Natural killer cell (primary cell): ENCODE measurements at regions not wholly inside any gene's neighbourhood (a gene's known extent, or its start where the extent isn't known, plus 50 kb on each side); places are given as distances from the start of the nearest gene placed in this dataset.

Source experiments
- ATAC-seq, 3 donors: fragments of 150-1000 bp in 2 of 3; fragments of 200-7000 bp in 1 of 3; cut with Tn5 transposase; 1 replicate in 1 of 3; 2 replicates in 2 of 3; pipeline ENCODE4 v1.10.0; 2021; ENCODE audit warnings: mild to moderate bottlenecking in 2 of 3, moderate library complexity in 2 of 3
- DNase-seq, 2 donors: peaks; one replicate each; pipeline versions ENCODE4 v3.0.0 to v3.0.0-alpha.2; 2013 to 2021; ENCODE audit warnings: mixed read lengths in 1 of 2
- H3K27ac ChIP-seq: one replicate; pipeline ENCODE4 v1.5.1; 2013; ENCODE audit warnings: mild to moderate bottlenecking, low read length
- H3K27me3 ChIP-seq: one replicate; pipeline ENCODE4 v1.6.1; 2013; ENCODE audit warnings: low read length; ENCODE audit not compliant: control insufficient read depth, insufficient read depth
- H3K36me3 ChIP-seq: one replicate; pipeline ENCODE4 v1.6.1; 2013; ENCODE audit warnings: low read length; ENCODE audit not compliant: control insufficient read depth, insufficient read depth
- H3K4me1 ChIP-seq: one replicate; pipeline ENCODE4 v1.6.1; 2013; ENCODE audit warnings: low read length; ENCODE audit not compliant: control insufficient read depth, insufficient read depth
- H3K4me3 ChIP-seq: one replicate; pipeline ENCODE4 v1.5.1; 2013; ENCODE audit warnings: low read length
- H3K9me3 ChIP-seq: one replicate; pipeline ENCODE4 v1.6.1; 2013; ENCODE audit warnings: low read length; ENCODE audit not compliant: control insufficient read depth, insufficient read depth
- H3K27ac Mint-ChIP-seq, 2 donors: one replicate each; pipeline ENCODE4 v1.8.0; 2022; ENCODE audit warnings: mild to moderate bottlenecking in 2 of 2, mixed read lengths in 2 of 2, moderate library complexity in 1 of 2
- H3K27me3 Mint-ChIP-seq, 2 donors: one replicate each; pipeline ENCODE4 v1.8.0; 2022; ENCODE audit warnings: low read depth in 2 of 2, mixed read lengths in 2 of 2
- H3K36me3 Mint-ChIP-seq: one replicate; pipeline ENCODE4 v1.8.0; 2022; ENCODE audit warnings: mixed read lengths
- H3K4me1 Mint-ChIP-seq, 2 donors: one replicate each; pipeline ENCODE4 v1.8.0; 2022; ENCODE audit warnings: mixed read lengths in 2 of 2
- H3K4me3 Mint-ChIP-seq: one replicate; pipeline ENCODE4 v1.8.0; 2022; ENCODE audit warnings: mild to moderate bottlenecking, moderate library complexity, mixed read lengths
- H3K9me3 Mint-ChIP-seq, 2 donors: one replicate each; pipeline ENCODE4 v1.8.0; 2022; ENCODE audit warnings: mixed read lengths in 2 of 2
- WGBS: methylation state at CpG from one replicate; pipeline ENCODE4 v1.1.7; 2013; ENCODE audit warnings: missing lambda C conversion rate; ENCODE audit not compliant: insufficient coverage; 5-methylcytosine and 5-hydroxymethylcytosine counted together
- intact Hi-C: fragments of 100-400 bp; cut with micrococcal nuclease; formaldehyde crosslinking; loops from one replicate; pipeline ENCODE4 v1.14.2; 2022
- TF ChIP-seq, protein P1 (sequence below): fragments of 200-600 bp; IDR thresholded peaks from one replicate; pipeline ENCODE4 v1.8.0; 2022; ENCODE audit warnings: antibody characterized with exemption

DNA sequence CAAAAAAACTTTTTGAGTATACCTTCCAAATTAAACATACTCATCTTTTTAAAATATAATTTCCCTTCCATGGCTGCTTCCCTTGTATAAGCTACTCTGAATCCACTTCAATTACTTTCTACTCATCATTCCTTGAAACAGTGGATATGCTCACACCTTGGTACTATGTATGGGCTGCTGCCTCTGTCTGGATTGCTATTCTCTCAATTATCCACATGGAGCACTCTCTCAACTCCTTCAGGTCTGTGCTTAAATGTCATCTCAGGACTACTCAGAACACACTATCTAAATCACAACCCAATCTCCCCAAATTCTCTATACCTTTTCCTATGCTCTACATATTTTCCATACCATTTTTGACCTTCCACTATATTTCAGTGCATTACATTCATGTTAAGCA lies 898.9 kb upstream of the EPHA5 start:
- no peak overlapping the region for H3K4me3 ChIP-seq
- no peak for ATAC-seq
- no peaks in the 10 kb centered on the region for H3K27me3 ChIP-seq
- H3K9me3 ChIP-seq = no peaks in the 10 kb centered on the region
- no peak overlapping the region for H3K4me3 Mint-ChIP-seq
- TF ChIP-seq, protein P1, sequence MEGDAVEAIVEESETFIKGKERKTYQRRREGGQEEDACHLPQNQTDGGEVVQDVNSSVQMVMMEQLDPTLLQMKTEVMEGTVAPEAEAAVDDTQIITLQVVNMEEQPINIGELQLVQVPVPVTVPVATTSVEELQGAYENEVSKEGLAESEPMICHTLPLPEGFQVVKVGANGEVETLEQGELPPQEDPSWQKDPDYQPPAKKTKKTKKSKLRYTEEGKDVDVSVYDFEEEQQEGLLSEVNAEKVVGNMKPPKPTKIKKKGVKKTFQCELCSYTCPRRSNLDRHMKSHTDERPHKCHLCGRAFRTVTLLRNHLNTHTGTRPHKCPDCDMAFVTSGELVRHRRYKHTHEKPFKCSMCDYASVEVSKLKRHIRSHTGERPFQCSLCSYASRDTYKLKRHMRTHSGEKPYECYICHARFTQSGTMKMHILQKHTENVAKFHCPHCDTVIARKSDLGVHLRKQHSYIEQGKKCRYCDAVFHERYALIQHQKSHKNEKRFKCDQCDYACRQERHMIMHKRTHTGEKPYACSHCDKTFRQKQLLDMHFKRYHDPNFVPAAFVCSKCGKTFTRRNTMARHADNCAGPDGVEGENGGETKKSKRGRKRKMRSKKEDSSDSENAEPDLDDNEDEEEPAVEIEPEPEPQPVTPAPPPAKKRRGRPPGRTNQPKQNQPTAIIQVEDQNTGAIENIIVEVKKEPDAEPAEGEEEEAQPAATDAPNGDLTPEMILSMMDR = no peak
- H3K27ac ChIP-seq = no peak overlapping the region
- H3K36me3 Mint-ChIP-seq = no peaks in the 10 kb centered on the region
- no peak for DNase-seq
- H3K36me3 ChIP-seq = no peaks in the 10 kb centered on the region
- H3K27me3 Mint-ChIP-seq = no peaks in the 10 kb centered on the region
- intact Hi-C loops = no loop called here
- peaks cover 0 to 9% of the 10 kb centered on the region in 2 donors for H3K9me3 Mint-ChIP-seq
- H3K27ac Mint-ChIP-seq = no peak overlapping the region
- H3K4me1 Mint-ChIP-seq = no peaks in the 10 kb centered on the region
- no peaks in the 10 kb centered on the region for H3K4me1 ChIP-seq

- ATAC-seq (no peak), DNase-seq (no peak)
- H3K27me3 ChIP-seq = no peaks in the 10 kb centered on the region
- intact Hi-C loops = no loop called here
- Mint-ChIP-seq H3K4me3 (no peak overlapping the region), H3K27ac (no peak overlapping the region), H3K27me3 (no peaks in the 10 kb centered on the region), H3K9me3 (peaks cover 0 to 7% of the 10 kb centered on the region in 2 donors), H3K36me3 (no peaks in the 10 kb centered on the region), H3K4me1 (no peaks in the 10 kb centered on the region)
- H3K4me1 ChIP-seq = no peaks in the 10 kb centered on the region
- no peak overlapping the region for H3K4me3 ChIP-seq
- H3K36me3 ChIP-seq = no peaks in the 10 kb centered on the region
- TF ChIP-seq, protein P1 = no peak
- H3K9me3 ChIP-seq = no peaks in the 10 kb centered on the region
- no peak overlapping the region for H3K27ac ChIP-seq
- WGBS = 84% methylated on average over 3 of the region's 3 CpGs
These were observed 898.1 kb upstream of the EPHA5 start for GRCh38 chr4:66568431-66568830.

GRCh38 chr4:66568001-66568400 lies 897.7 kb upstream of the EPHA5 start:
- no peaks in the 10 kb centered on the region for H3K4me1 ChIP-seq
- peaks cover 0 to 9% of the 10 kb centered on the region in 2 donors for H3K9me3 Mint-ChIP-seq
- no peaks in the 10 kb centered on the region for H3K27me3 ChIP-seq
- H3K27ac Mint-ChIP-seq = no peak overlapping the region
- TF ChIP-seq, protein P1 = no peak
- H3K27me3 Mint-ChIP-seq = no peaks in the 10 kb centered on the region
- DNase-seq (no peak), ATAC-seq (no peak)
- no peak overlapping the region for H3K4me3 ChIP-seq
- no peak overlapping the region for H3K27ac ChIP-seq
- WGBS = no CpG with 5 or more reads among the region's 2 CpGs
- H3K36me3 ChIP-seq = no peaks in the 10 kb centered on the region
- H3K36me3 Mint-ChIP-seq = no peaks in the 10 kb centered on the region
- H3K4me1 Mint-ChIP-seq = no peaks in the 10 kb centered on the region
- no peak overlapping the region for H3K4me3 Mint-ChIP-seq
- intact Hi-C loops = no loop called here
- H3K9me3 ChIP-seq = no peaks in the 10 kb centered on the region

- DNase-seq = no peak
- H3K36me3 ChIP-seq = no peaks in the 10 kb centered on the region
- no peak overlapping the region for H3K27ac Mint-ChIP-seq
- H3K27ac ChIP-seq = no peak overlapping the region
- peaks cover 0 to 9% of the 10 kb centered on the region in 2 donors for H3K9me3 Mint-ChIP-seq
- no peaks in the 10 kb centered on the region for H3K9me3 ChIP-seq
- no peaks in the 10 kb centered on the region for H3K27me3 Mint-ChIP-seq
- no peak overlapping the region for H3K4me3 ChIP-seq
- H3K4me3 Mint-ChIP-seq = no peak overlapping the region
- intact Hi-C loops = no loop called here
- H3K4me1 ChIP-seq = no peaks in the 10 kb centered on the region
- H3K27me3 ChIP-seq = no peaks in the 10 kb centered on the region
- ATAC-seq = no peak
- H3K36me3 Mint-ChIP-seq = no peaks in the 10 kb centered on the region
- TF ChIP-seq, protein P1 = no peak
- no peaks in the 10 kb centered on the region for H3K4me1 Mint-ChIP-seq
These were observed 897.3 kb upstream of the EPHA5 start for GRCh38 chr4:66567551-66567950.
